ENCODE measurements at regions not wholly inside any gene's neighbourhood (a gene's known extent, or its start where the extent isn't known, plus 50 kb on each side); places are given as distances from the start of the nearest gene placed in this dataset.

GRCh38 chr14:81839056-81839455 is 305.4 kb upstream of the SEL1L start:
- no peak for DNase-seq (ENCODE audit: low read depth in 1 of 2, low spot score in 1 of 2)
- FAIRE-seq = no peak
- no peak overlapping the region for H3K4me3 ChIP-seq
- POLR2A ChIA-PET = no interaction called here
- CTCF ChIA-PET = no interaction called here
- H3K27ac ChIP-seq = no peak overlapping the region
- no peak overlapping the region for H3K4me2 ChIP-seq
- WGBS (ENCODE audit: missing lambda C conversion rate) = 15% methylated on average over 2 of the region's 2 CpGs
- TF ChIP-seq RAD21 (conservative IDR thresholded peaks at IDR 0.05 in 1 of 2, IDR thresholded peaks at IDR 0.05 in 1 of 2) = no peak
- TF ChIP-seq CBX8 (IDR thresholded peaks at IDR 0.05) = no peak
- no peak for TF ChIP-seq BCL3 (IDR thresholded peaks at IDR 0.05)
- TF ChIP-seq HOXB13 (CRISPR knock-in tag; IDR thresholded peaks at IDR 0.05; ENCODE audit: low read depth) = no peak
- no peaks in the 10 kb centered on the region for H3K4me1 ChIP-seq
- no peak for ATAC-seq
- H3K9me3 ChIP-seq = no peaks in the 10 kb centered on the region; the same call in 2 of the 3 replicates

- H3K4me3 ChIP-seq = no peak overlapping the region
- no peak for ATAC-seq
- no peak overlapping the region for H3K4me2 ChIP-seq
- POLR2A ChIA-PET = no interaction called here
- CTCF ChIA-PET = no interaction called here
- no peak overlapping the region for H3K27ac ChIP-seq
- H3K9me3 ChIP-seq = no peaks in the 10 kb centered on the region
- DNase-seq (ENCODE audit: low read depth in 1 of 2, low spot score in 1 of 2) = no peak
- TF ChIP-seq HES2 (IDR thresholded peaks at IDR 0.05) (no peak), MAFK (IDR thresholded peaks at IDR 0.05; ENCODE audit: partially characterized antibody) (no peak), KDM5A (IDR thresholded peaks at IDR 0.05) (no peak), CHD4 (IDR thresholded peaks at IDR 0.05; ENCODE audit: borderline replicate concordance) (no peak), PBX3 (IDR thresholded peaks at IDR 0.05) (no peak), CHD2 (IDR thresholded peaks at IDR 0.05; ENCODE audit: low read length, partially characterized antibody) (no peak), ZNF302 (CRISPR knock-in tag; IDR thresholded peaks at IDR 0.05) (no peak), KDM1A (IDR thresholded peaks at IDR 0.05; ENCODE audit: low read depth) (no peak), TP53 (CRISPR knock-in tag; IDR thresholded peaks at IDR 0.05) (no peak), CEBPB (IDR thresholded peaks at IDR 0.05) (no peak), RARB (CRISPR knock-in tag; IDR thresholded peaks at IDR 0.05) (no peak)
- 23% methylated on average over 5 of the region's 5 CpGs for WGBS (ENCODE audit: missing lambda C conversion rate)
- FAIRE-seq = no peak
- no peaks in the 10 kb centered on the region for H3K4me1 ChIP-seq
These were observed 307.7 kb upstream of the SEL1L start for GRCh38 chr14:81841346-81841745.

- no peak overlapping the region for H3K4me2 ChIP-seq
- FAIRE-seq (no peak), ATAC-seq (no peak), DNase-seq (ENCODE audit: low read depth in 1 of 2, low spot score in 1 of 2) (no peak)
- CTCF ChIA-PET = no interaction called here
- TF ChIP-seq FOSB (CRISPR knock-in tag; IDR thresholded peaks at IDR 0.05) (no peak), HDAC2 (IDR thresholded peaks at IDR 0.05) (no peak), POLR2AphosphoS2 (conservative IDR thresholded peaks at IDR 0.05; ENCODE audit: low read length) (no peak), JUN (IDR thresholded peaks at IDR 0.05) (no peak), E2F6 (IDR thresholded peaks at IDR 0.05; ENCODE audit: borderline replicate concordance, low read depth) (no peak), MAFK (IDR thresholded peaks at IDR 0.05; ENCODE audit: partially characterized antibody) (no peak), KDM5A (IDR thresholded peaks at IDR 0.05) (no peak), HES2 (IDR thresholded peaks at IDR 0.05) (no peak), RFX5 (IDR thresholded peaks at IDR 0.05) (no peak), JUNB (IDR thresholded peaks at IDR 0.05) (no peak), RCOR1 (IDR thresholded peaks at IDR 0.05; ENCODE audit: low read depth, low read length) (no peak), GATA3 (IDR thresholded peaks at IDR 0.05; ENCODE audit: borderline replicate concordance) (no peak), HMGXB4 (CRISPR knock-in tag; IDR thresholded peaks at IDR 0.05; ENCODE audit: borderline replicate concordance) (no peak), SMC3 (IDR thresholded peaks at IDR 0.05) (no peak), EHMT2 (IDR thresholded peaks at IDR 0.05; ENCODE audit: low read depth) (no peak), ESRRA (IDR thresholded peaks at IDR 0.05; ENCODE audit: borderline replicate concordance, low read length) (no peak), CEBPB (IDR thresholded peaks at IDR 0.05) (no peak)
- POLR2A ChIA-PET = no interaction called here
- H3K4me1 ChIP-seq = no peaks in the 10 kb centered on the region
- no peak overlapping the region for H3K4me3 ChIP-seq
- WGBS (ENCODE audit: missing lambda C conversion rate) = 3% methylated on average over 3 of the region's 3 CpGs
- H3K9me3 ChIP-seq = no peaks in the 10 kb centered on the region
- H3K27ac ChIP-seq = no peak overlapping the region
These were observed 316.1 kb upstream of the SEL1L start for GRCh38 chr14:81849714-81850113.
